ACC112 (cell line): ENCODE measurements at regions not wholly inside any gene's neighbourhood (a gene's known extent, or its start where the extent isn't known, plus 50 kb on each side); places are given as distances from the start of the nearest gene placed in this dataset.
A peak's percentile ranks its signal among the peaks of the same experiment; 100 is the strongest.
"Not testable (repeated sequence)": the region's sequence is repeated elsewhere in the genome, so short reads cannot be mapped to it uniquely, and the experiment has no call there.

Experiments
- H2AFZ ChIP-seq: fragments of 200-600 bp; sonication (generic); one replicate; pipeline ENCODE4 v1.6.0; 2017; ENCODE audit warnings: antibody characterized with exemption, low read length; ENCODE audit not compliant: unreplicated experiment
- H3K27ac ChIP-seq: fragments of 200-600 bp; sonication (generic); 2 replicates; pipeline ENCODE4 v1.5.1; 2014; ENCODE audit warnings: low read depth, mild to moderate bottlenecking, antibody characterized with exemption, low read length, moderate library complexity
- H3K27me3 ChIP-seq: fragments of 200-600 bp; sonication (generic); 2 replicates; pipeline ENCODE4 v1.6.1; 2014; ENCODE audit warnings: mild to moderate bottlenecking, antibody characterized with exemption, low read length, moderate library complexity, mixed read lengths; ENCODE audit not compliant: insufficient read depth
- H3K36me3 ChIP-seq: fragments of 200-600 bp; sonication (generic); 2 replicates; pipeline ENCODE4 v1.6.1; 2016; ENCODE audit warnings: mild to moderate bottlenecking, antibody characterized with exemption, low read length, moderate library complexity, mixed read lengths; ENCODE audit not compliant: insufficient read depth
- H3K4me1 ChIP-seq: fragments of 200-600 bp; sonication (generic); one replicate; pipeline ENCODE4 v1.6.1; 2016; ENCODE audit warnings: low read length, mixed read lengths; ENCODE audit not compliant: insufficient read depth, unreplicated experiment, control insufficient read depth
- H3K4me3 ChIP-seq: fragments of 200-600 bp; sonication (generic); 2 replicates; pipeline ENCODE4 v1.5.1; 2014; ENCODE audit warnings: mild to moderate bottlenecking, low read depth, low read length
- H3K79me2 ChIP-seq: fragments of 200-600 bp; sonication (generic); one replicate; pipeline ENCODE4 v1.6.0; 2016; ENCODE audit warnings: low read length; ENCODE audit not compliant: control insufficient read depth, unreplicated experiment, insufficient read depth

- 0 out of 2 replicates have a peak, but pooled peaks cover 3% of the 10 kb centered on the region for H3K27me3 ChIP-seq
- H3K4me1 ChIP-seq: no peaks in the 10 kb centered on the region
- no peak overlapping the region for H3K4me3 ChIP-seq
- no peak overlapping the region for H2AFZ ChIP-seq
- no peaks in the 10 kb centered on the region for H3K79me2 ChIP-seq
- no peaks in the 10 kb centered on the region for H3K36me3 ChIP-seq
- H3K27ac ChIP-seq: no peak overlapping the region
These were observed 356.4 kb downstream of the CPS1 start for GRCh38 chr2:210912779-210913178.

DNA sequence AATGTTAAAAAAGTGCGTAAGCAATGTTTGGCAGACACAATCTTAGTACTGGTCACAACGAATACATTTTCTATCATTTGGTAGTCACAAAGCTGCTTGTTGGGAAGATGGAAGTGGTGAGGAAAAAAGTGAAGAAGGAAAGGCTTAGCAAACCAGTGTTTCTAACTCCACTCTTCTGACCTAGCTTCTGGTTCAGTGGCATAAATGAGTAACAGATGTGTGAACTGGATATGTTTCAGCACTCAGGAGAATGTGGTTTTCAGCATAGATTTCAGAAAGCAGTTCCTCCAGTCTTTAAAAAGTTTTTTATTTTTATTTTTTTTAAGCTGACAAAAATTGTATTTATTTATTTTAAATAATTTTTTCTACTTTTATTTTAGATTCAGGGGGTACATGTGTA, 357.1 kb downstream of the CPS1 start:
- Histone ChIP-seq H3K4me1 (no peaks in the 10 kb centered on the region), H2AFZ (no peak overlapping the region)

DNA sequence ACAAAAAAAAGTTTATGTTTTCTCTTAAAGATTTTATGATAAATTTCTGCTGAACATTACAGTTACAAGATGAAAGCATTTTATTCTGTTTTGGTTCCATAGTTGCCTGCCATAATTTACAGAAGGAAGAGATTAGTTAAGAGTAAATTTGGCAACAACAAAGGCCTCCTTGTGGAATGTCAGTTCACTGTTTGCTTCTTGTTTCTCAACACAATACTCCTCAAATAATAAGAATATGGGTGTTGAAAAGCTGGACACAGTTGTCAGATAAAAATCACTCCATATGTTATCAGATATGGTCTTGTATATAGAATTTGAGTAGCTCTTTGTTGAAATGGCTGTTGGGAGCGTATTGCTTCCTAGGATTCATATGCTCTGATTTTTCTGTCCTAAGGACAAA, 359.5 kb downstream of the CPS1 start:
- no peaks in the 10 kb centered on the region for H3K4me1 ChIP-seq
- no peaks in the 10 kb centered on the region for H3K79me2 ChIP-seq
- no peak overlapping the region for H3K4me3 ChIP-seq
- H3K36me3 ChIP-seq: no peaks in the 10 kb centered on the region
- no peak overlapping the region for H2AFZ ChIP-seq
- 0 out of 2 replicates have a peak, but pooled peaks cover 3% of the 10 kb centered on the region for H3K27me3 ChIP-seq
- no peak overlapping the region for H3K27ac ChIP-seq

More for the DNA sequence above, 357.1 kb downstream of the CPS1 start:
- Histone ChIP-seq H3K27ac (no peak overlapping the region), H3K79me2 (no peaks in the 10 kb centered on the region), H3K4me3 (no peak overlapping the region), H3K36me3 (no peaks in the 10 kb centered on the region), H3K27me3 (0 out of 2 replicates have a peak, but pooled peaks cover 3% of the 10 kb centered on the region)

DNA sequence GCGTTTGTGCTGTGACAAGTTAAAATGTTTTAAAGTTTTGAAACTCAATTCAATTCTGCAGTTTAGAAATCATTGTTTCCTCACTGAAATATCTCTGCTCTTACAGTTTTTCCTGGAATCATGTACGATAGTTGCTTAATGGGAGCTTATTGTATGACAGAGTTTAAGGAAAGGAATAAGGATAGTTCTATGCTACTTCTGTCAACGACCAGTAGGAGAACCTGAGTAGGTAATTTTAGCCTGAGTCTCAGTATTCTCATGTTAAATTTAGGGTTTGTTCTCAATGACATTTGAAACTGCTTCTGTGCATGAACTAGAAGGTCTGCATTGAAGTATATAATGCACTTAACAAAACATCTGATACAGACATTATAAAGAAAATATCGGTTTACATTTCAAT, 361.1 kb downstream of the CPS1 start:
- Histone ChIP-seq H2AFZ (peak overlapping the region; percentile 32), H3K36me3 (no peaks in the 10 kb centered on the region), H3K27me3 (0 out of 2 replicates have a peak, but pooled peaks cover 3% of the 10 kb centered on the region), H3K4me1 (no peaks in the 10 kb centered on the region), H3K27ac (no peak overlapping the region), H3K4me3 (no peak overlapping the region), H3K79me2 (no peaks in the 10 kb centered on the region)

- Histone ChIP-seq H3K4me3 (no peak overlapping the region), H3K79me2 (no peaks in the 10 kb centered on the region), H3K27ac (no peak overlapping the region), H3K27me3 (0 out of 2 replicates have a peak, but pooled peaks cover 3% of the 10 kb centered on the region), H3K4me1 (no peaks in the 10 kb centered on the region), H3K36me3 (no peaks in the 10 kb centered on the region), H2AFZ (no peak overlapping the region)
These were observed 362.7 kb downstream of the CPS1 start for GRCh38 chr2:210919128-210919527.

DNA sequence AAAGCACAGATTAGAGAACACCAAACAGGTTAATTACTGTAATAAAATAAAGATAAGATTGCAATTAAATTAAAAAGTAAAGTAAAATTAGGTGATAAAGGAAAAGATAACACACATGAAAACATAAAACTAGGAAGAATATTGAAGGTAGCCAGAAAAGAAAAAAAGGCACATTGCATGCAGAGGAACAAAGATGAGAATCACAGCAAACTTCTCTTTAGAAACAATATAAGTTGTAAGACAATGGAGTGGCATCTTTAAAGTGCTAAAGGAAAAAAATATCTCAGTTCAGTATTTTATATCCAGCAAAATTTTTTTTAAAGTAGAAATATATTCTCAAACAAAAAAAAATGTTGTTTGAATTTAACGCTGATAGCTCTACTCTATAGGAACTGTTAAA, 366.0 kb downstream of the CPS1 start:
- no peaks in the 10 kb centered on the region for H3K4me1 ChIP-seq
- no peak overlapping the region for H3K4me3 ChIP-seq
- H3K27me3 ChIP-seq: 0 out of 2 replicates have a peak, but pooled peaks cover 2% of the 10 kb centered on the region
- no peaks in the 10 kb centered on the region for H3K36me3 ChIP-seq
- H2AFZ ChIP-seq: no peak overlapping the region
- H3K27ac ChIP-seq: no peak overlapping the region
- H3K79me2 ChIP-seq: no peaks in the 10 kb centered on the region

GRCh38 chr2:210928714-210929113, 372.3 kb downstream of the CPS1 start:
- Histone ChIP-seq H3K4me1 (no peaks in the 10 kb centered on the region), H3K36me3 (no peaks in the 10 kb centered on the region), H3K79me2 (no peaks in the 10 kb centered on the region), H3K27ac (no peak overlapping the region), H2AFZ (peak overlapping the region; percentile 62), H3K27me3 (no peaks in the 10 kb centered on the region), H3K4me3 (no peak overlapping the region)

GRCh38 chr2:210938228-210938627, 381.8 kb downstream of the CPS1 start:
- Histone ChIP-seq H3K79me2 (no peaks in the 10 kb centered on the region), H3K36me3 (no peaks in the 10 kb centered on the region), H3K27ac (no peak overlapping the region), H3K27me3 (no peaks in the 10 kb centered on the region), H2AFZ (no peak overlapping the region), H3K4me1 (no peaks in the 10 kb centered on the region), H3K4me3 (no peak overlapping the region)

GRCh38 chr2:210946395-210946794, 390.0 kb downstream of the CPS1 start:
- no peak overlapping the region for H3K4me3 ChIP-seq
- no peaks in the 10 kb centered on the region for H3K27me3 ChIP-seq
- H3K79me2 ChIP-seq: no peaks in the 10 kb centered on the region
- H3K27ac ChIP-seq: no peak overlapping the region
- no peaks in the 10 kb centered on the region for H3K4me1 ChIP-seq
- H2AFZ ChIP-seq: no peak overlapping the region
- no peaks in the 10 kb centered on the region for H3K36me3 ChIP-seq

GRCh38 chr2:210950434-210951060, 394.1 kb downstream of the CPS1 start:
- not testable (repeated sequence) for H3K36me3 ChIP-seq, H3K79me2 ChIP-seq, H3K4me1 ChIP-seq, H3K4me3 ChIP-seq, H3K27me3 ChIP-seq, H2AFZ ChIP-seq, H3K27ac ChIP-seq

- no peaks in the 10 kb centered on the region for H3K36me3 ChIP-seq
- no peak overlapping the region for H2AFZ ChIP-seq
- H3K4me1 ChIP-seq: peaks cover 16% of the 10 kb centered on the region
- no peaks in the 10 kb centered on the region for H3K79me2 ChIP-seq
- no peak overlapping the region for H3K4me3 ChIP-seq
- no peaks in the 10 kb centered on the region for H3K27me3 ChIP-seq
- H3K27ac ChIP-seq: no peak overlapping the region
These were observed 398.0 kb downstream of the CPS1 start for GRCh38 chr2:210954386-210954907.
